ENCODE measurements at regions not wholly inside any gene's neighbourhood (a gene's known extent, or its start where the extent isn't known, plus 50 kb on each side); places are given as distances from the start of the nearest gene placed in this dataset.

GRCh38 chr3:150357923-150358607 is 50.0 kb upstream of the TSC22D2 start:
- Histone ChIP-seq H3K4me3 (no peak overlapping the region), H3K9me3 (no peaks in the 10 kb centered on the region), H3K4me1 (replicated peaks) (no peaks in the 10 kb centered on the region), H3K27me3 (replicated peaks; ENCODE audit: insufficient read depth) (no peaks in the 10 kb centered on the region), H3K36me3 (no peaks in the 10 kb centered on the region), H3K27ac (no peak overlapping the region)
- no peak for DNase-seq (ENCODE audit: low spot score)
- TF ChIP-seq CTCF (IDR thresholded peaks at IDR 0.05) (no peak), POLR2AphosphoS5 (IDR thresholded peaks at IDR 0.05) (no peak), POLR2A (IDR thresholded peaks at IDR 0.05) (no peak)
- 86% methylated on average over 10 of the region's 10 CpGs for WGBS
- intact Hi-C loops (cut with DNase I): no loop called here

GRCh38 chr3:150357140-150357539 is 51.0 kb upstream of the TSC22D2 start:
- intact Hi-C loops (cut with DNase I): no loop called here
- TF ChIP-seq CTCF (IDR thresholded peaks at IDR 0.05) (no peak), POLR2AphosphoS5 (IDR thresholded peaks at IDR 0.05) (no peak), POLR2A (IDR thresholded peaks at IDR 0.05) (no peak)
- H3K4me1 ChIP-seq (replicated peaks): no peaks in the 10 kb centered on the region
- 76% methylated on average over 1 of the region's 1 CpG for WGBS
- H3K4me3 ChIP-seq: no peak overlapping the region
- no peak for DNase-seq (ENCODE audit: low spot score)
- no peaks in the 10 kb centered on the region for H3K9me3 ChIP-seq
- H3K27ac ChIP-seq: no peak overlapping the region
- no peaks in the 10 kb centered on the region for H3K36me3 ChIP-seq
- no peaks in the 10 kb centered on the region for H3K27me3 ChIP-seq (replicated peaks; ENCODE audit: insufficient read depth)

GRCh38 chr3:150355574-150355973 is 52.5 kb upstream of the TSC22D2 start:
- no peak overlapping the region for H3K4me3 ChIP-seq
- no peaks in the 10 kb centered on the region for H3K9me3 ChIP-seq
- DNase-seq (ENCODE audit: low spot score): no peak
- H3K4me1 ChIP-seq (replicated peaks): no peaks in the 10 kb centered on the region
- TF ChIP-seq POLR2A (IDR thresholded peaks at IDR 0.05): no peak
- no peak for TF ChIP-seq POLR2AphosphoS5 (IDR thresholded peaks at IDR 0.05)
- TF ChIP-seq CTCF (IDR thresholded peaks at IDR 0.05): no peak
- WGBS: 52% methylated on average over 1 of the region's 1 CpG
- H3K27me3 ChIP-seq (replicated peaks; ENCODE audit: insufficient read depth): no peaks in the 10 kb centered on the region
- H3K36me3 ChIP-seq: no peaks in the 10 kb centered on the region
- intact Hi-C loops (cut with DNase I): no loop called here
- H3K27ac ChIP-seq: no peak overlapping the region

- no peak for TF ChIP-seq POLR2AphosphoS5 (IDR thresholded peaks at IDR 0.05)
- TF ChIP-seq CTCF (IDR thresholded peaks at IDR 0.05): no peak
- no peak for TF ChIP-seq POLR2A (IDR thresholded peaks at IDR 0.05)
- intact Hi-C loops (cut with DNase I): no loop called here
Observed at GRCh38 chr3:150352931-150353330, 55.2 kb upstream of the TSC22D2 start.

GRCh38 chr3:150351398-150351797 is 56.7 kb upstream of the TSC22D2 start:
- Histone ChIP-seq H3K4me3 (no peak overlapping the region), H3K27me3 (replicated peaks; ENCODE audit: insufficient read depth) (no peaks in the 10 kb centered on the region), H3K9me3 (no peaks in the 10 kb centered on the region), H3K4me1 (replicated peaks) (no peaks in the 10 kb centered on the region), H3K36me3 (no peaks in the 10 kb centered on the region), H3K27ac (no peak overlapping the region)
- WGBS: 89% methylated on average over 3 of the region's 3 CpGs
- TF ChIP-seq POLR2AphosphoS5 (IDR thresholded peaks at IDR 0.05) (no peak), POLR2A (IDR thresholded peaks at IDR 0.05) (no peak), CTCF (IDR thresholded peaks at IDR 0.05) (no peak)
- intact Hi-C loops (cut with DNase I): no loop called here
- no peak for DNase-seq (ENCODE audit: low spot score)

More at GRCh38 chr3:150352931-150353330, 55.2 kb upstream of the TSC22D2 start:
- 92% methylated on average over 4 of the region's 4 CpGs for WGBS
- Histone ChIP-seq H3K27ac (no peak overlapping the region), H3K27me3 (replicated peaks; ENCODE audit: insufficient read depth) (no peaks in the 10 kb centered on the region), H3K4me3 (no peak overlapping the region), H3K36me3 (no peaks in the 10 kb centered on the region), H3K9me3 (no peaks in the 10 kb centered on the region), H3K4me1 (replicated peaks) (no peaks in the 10 kb centered on the region)
- DNase-seq (ENCODE audit: low spot score): no peak
